ENCODE measurements at regions not wholly inside any gene's neighbourhood (a gene's known extent, or its start where the extent isn't known, plus 50 kb on each side); places are given as distances from the start of the nearest gene placed in this dataset.
"Not testable (repeated sequence)": the region's sequence is repeated elsewhere in the genome, so short reads cannot be mapped to it uniquely, and the experiment has no call there.

- no peak for DNase-seq (ENCODE audit: low read depth)
Observed at GRCh38 chr6:10128721-10129120, 286.2 kb downstream of the TFAP2A start.

GRCh38 chr6:10122164-10122563 lies 292.7 kb downstream of the TFAP2A start:
- no peak for DNase-seq (ENCODE audit: low read depth)

- DNase-seq (ENCODE audit: low read depth) = no peak
Observed at GRCh38 chr6:10112871-10113549, 301.9 kb downstream of the TFAP2A start.

- no peak for DNase-seq (ENCODE audit: low read depth)
Observed at GRCh38 chr6:10111975-10112374, 302.9 kb downstream of the TFAP2A start.

- no peak for DNase-seq (ENCODE audit: low read depth)
Observed at GRCh38 chr6:10101551-10102252, 313.2 kb downstream of the TFAP2A start.

GRCh38 chr6:10099529-10100140 lies 315.2 kb downstream of the TFAP2A start:
- no peak for DNase-seq (ENCODE audit: low read depth)

- DNase-seq (ENCODE audit: low read depth) = no peak
Observed at GRCh38 chr6:10098756-10099528, 315.9 kb downstream of the TFAP2A start.

GRCh38 chr6:10093282-10093681 lies 321.6 kb downstream of the TFAP2A start:
- DNase-seq (ENCODE audit: low read depth) = no peak

GRCh38 chr6:10084111-10084986 lies 330.5 kb downstream of the TFAP2A start:
- no peak for DNase-seq (ENCODE audit: low read depth)

- DNase-seq (ENCODE audit: low read depth) = no peak
Observed at GRCh38 chr6:10082385-10082784, 332.5 kb downstream of the TFAP2A start.

- DNase-seq (ENCODE audit: low read depth) = no peak
Observed at GRCh38 chr6:10081957-10082356, 332.9 kb downstream of the TFAP2A start.

GRCh38 chr6:10081075-10081474 lies 333.8 kb downstream of the TFAP2A start:
- no peak for DNase-seq (ENCODE audit: low read depth)

- no peak for DNase-seq (ENCODE audit: low read depth)
Observed at GRCh38 chr6:10080561-10080960, 334.3 kb downstream of the TFAP2A start.

GRCh38 chr6:10078581-10078980 lies 336.3 kb downstream of the TFAP2A start:
- DNase-seq (ENCODE audit: low read depth) = no peak

- not testable (repeated sequence) for DNase-seq (ENCODE audit: low read depth)
Observed at GRCh38 chr6:10074726-10075125, 340.1 kb downstream of the TFAP2A start.

GRCh38 chr6:10073341-10073740 lies 341.5 kb downstream of the TFAP2A start:
- DNase-seq (ENCODE audit: low read depth) = no peak

GRCh38 chr6:10071631-10072220 lies 343.1 kb downstream of the TFAP2A start:
- DNase-seq (ENCODE audit: low read depth) = no peak

- DNase-seq (ENCODE audit: low read depth) = no peak
Observed at GRCh38 chr6:10060004-10060403, 354.9 kb downstream of the TFAP2A start.

- no peak for DNase-seq (ENCODE audit: low read depth)
Observed at GRCh38 chr6:10054672-10055071, 360.2 kb downstream of the TFAP2A start.

GRCh38 chr6:10051283-10051682 lies 363.6 kb downstream of the TFAP2A start:
- no peak for DNase-seq (ENCODE audit: low read depth)

Data from stimulated activated CD8-positive, alpha-beta memory T cell treated with anti-CD3 and anti-CD28 coated beads, Interleukin-4, amount 100 ng/mL, for 24 hours (primary cell).